IMR-90 (cell line): ENCODE measurements at regions not wholly inside any gene's neighbourhood (a gene's known extent, or its start where the extent isn't known, plus 50 kb on each side); places are given as distances from the start of the nearest gene placed in this dataset.
A peak's percentile ranks its signal among the peaks of the same experiment; 100 is the strongest.

ENCODE experiments used
- ATAC-seq: fragments of 200-7000 bp; cut with Tn5 transposase; 2 replicates; pipeline ENCODE4 v1.9.1; 2020; ENCODE audit warnings: low read depth, mild to moderate bottlenecking, moderate library complexity
- BruUV-seq: library from RNA; stranded (reverse); fragments of 400-500 nt; replicated peaks from 2 replicates; lab custom pipeline; 2021; lab: Mats Ljungman, UMichigan
- CTCF ChIA-PET: fragments of 300-600 bp; formaldehyde crosslinking; extraction: SDS; loops from one replicate; lab custom pipeline; 2021; ENCODE audit warnings: antibody characterized with exemption; lab: Yijun Ruan, JAX
- POLR2A ChIA-PET: fragments of 300-600 bp; sonication (Branson Sonifier 250); formaldehyde crosslinking; loops from one replicate; lab custom pipeline; 2022; ENCODE audit warnings: antibody characterized with exemption; ENCODE audit not compliant: unreplicated experiment; lab: Charles Lee
- DNase-seq: peaks from one replicate; pipeline ENCODE4 v3.0.0; 2013
- H2AFZ ChIP-seq: replicated peaks from 2 replicates; pipeline ENCODE3; 2013; ENCODE audit warnings: low read length, mild to moderate bottlenecking; ENCODE audit not compliant: poor library complexity
- H2AK5ac ChIP-seq: 2 replicates; pipeline ENCODE4 v1.6.1; 2013; ENCODE audit warnings: low read depth, low read length, inconsistent platforms
- H2AK9ac ChIP-seq: replicated peaks from 2 replicates; pipeline ENCODE3; 2013; ENCODE audit warnings: mild to moderate bottlenecking, low read depth, low read length, moderate library complexity; ENCODE audit not compliant: poor library complexity
- H2BK120ac ChIP-seq: 2 replicates; pipeline ENCODE4 v1.6.1; 2013; ENCODE audit warnings: low read depth, low read length, inconsistent platforms
- H2BK15ac ChIP-seq: 3 replicates; pipeline ENCODE4 v1.6.1; 2013; ENCODE audit warnings: low read depth, low read length, inconsistent platforms
- H2BK20ac ChIP-seq: 2 replicates; pipeline ENCODE4 v1.6.1; 2013; ENCODE audit warnings: low read depth, mild to moderate bottlenecking, inconsistent platforms, low read length, moderate library complexity
- H2BK5ac ChIP-seq: 2 replicates; pipeline ENCODE4 v1.6.1; 2013; ENCODE audit warnings: mild to moderate bottlenecking, low read depth, low read length, inconsistent platforms; ENCODE audit not compliant: poor library complexity, severe bottlenecking
- H3K14ac ChIP-seq: replicated peaks from 2 replicates; pipeline ENCODE4 v1.6.1; 2013; ENCODE audit warnings: low read depth, low read length, inconsistent platforms
- H3K18ac ChIP-seq: 2 replicates; pipeline ENCODE4 v1.6.1; 2013; ENCODE audit warnings: low read depth, low read length, control low read depth
- H3K23ac ChIP-seq: 2 replicates; pipeline ENCODE4 v1.6.1; 2013; ENCODE audit warnings: low read depth, low read length, inconsistent platforms
- H3K27ac ChIP-seq: 2 replicates; pipeline ENCODE4 v1.5.1; 2013; ENCODE audit warnings: mild to moderate bottlenecking, control low read depth, low read length; ENCODE audit not compliant: insufficient read depth
- H3K27me3 ChIP-seq: 2 replicates; pipeline ENCODE4 v1.6.1; 2013; ENCODE audit warnings: low read length; ENCODE audit not compliant: control insufficient read depth, insufficient read depth
- H3K36me3 ChIP-seq: 2 replicates; pipeline ENCODE4 v1.6.1; 2013; ENCODE audit warnings: low read length, mixed read lengths; ENCODE audit not compliant: control insufficient read depth, insufficient read depth
- H3K4ac ChIP-seq: 2 replicates; pipeline ENCODE4 v1.6.1; 2013; ENCODE audit warnings: low read depth, low read length, inconsistent platforms
- H3K4me1 ChIP-seq: 2 replicates; pipeline ENCODE4 v1.6.1; 2013; ENCODE audit warnings: low read length, mixed read lengths; ENCODE audit not compliant: control insufficient read depth, insufficient read depth
- H3K4me2 ChIP-seq: 2 replicates; pipeline ENCODE4 v1.6.1; 2013; ENCODE audit warnings: low read depth, mild to moderate bottlenecking, control low read depth, low read length, moderate library complexity
- H3K4me3 ChIP-seq: 2 replicates; pipeline ENCODE4 v1.5.1; 2013; ENCODE audit warnings: low read depth, mild to moderate bottlenecking, control low read depth, low read length, moderate library complexity; ENCODE audit not compliant: insufficient read depth
- H3K56ac ChIP-seq: 2 replicates; pipeline ENCODE4 v1.6.1; 2013; ENCODE audit warnings: low read length, inconsistent platforms; ENCODE audit not compliant: insufficient read depth; ENCODE audit errors: extremely low read depth
- H3K79me1 ChIP-seq, 2 experiments: 2 replicates each; pipeline ENCODE4 v1.6.1; 2013; ENCODE audit warnings: low read length in 2 of 2, inconsistent platforms in 1 of 2, low read depth in 1 of 2
- H3K9ac ChIP-seq: 2 replicates; pipeline ENCODE4 v1.6.1; 2013; ENCODE audit warnings: low read depth, low read length, control low read depth
- H3K9me1 ChIP-seq: 2 replicates; pipeline ENCODE4 v1.6.1; 2013; ENCODE audit warnings: low read length, inconsistent platforms; ENCODE audit not compliant: insufficient read depth
- H3K9me3 ChIP-seq: 2 replicates; pipeline ENCODE4 v1.6.1; 2013; ENCODE audit warnings: low read length; ENCODE audit not compliant: control insufficient read depth, insufficient read depth
- H4K20me1 ChIP-seq: 2 replicates; pipeline ENCODE4 v1.6.1; 2013; ENCODE audit warnings: low read length, inconsistent platforms; ENCODE audit not compliant: insufficient read depth
- H4K5ac ChIP-seq: 2 replicates; pipeline ENCODE4 v1.6.1; 2013; ENCODE audit warnings: mild to moderate bottlenecking, low read depth, low read length, control low read depth
- H4K8ac ChIP-seq, 2 experiments: 2 replicates each; pipeline ENCODE4 v1.6.1; 2013; ENCODE audit warnings: low read depth in 2 of 2, low read length in 2 of 2, control low read depth in 1 of 2, inconsistent platforms in 1 of 2
- H4K91ac ChIP-seq: 2 replicates; pipeline ENCODE4 v1.6.1; 2013; ENCODE audit warnings: low read depth, low read length, inconsistent platforms; ENCODE audit not compliant: insufficient read depth
- BHLHE40 ChIP-seq: fragments of 150-350 bp; IDR thresholded peaks from 2 replicates; pipeline ENCODE4 v1.6.1; 2016; ENCODE audit warnings: mild to moderate bottlenecking, low read depth, low read length
- CEBPB ChIP-seq: IDR thresholded peaks from 2 replicates; pipeline ENCODE4 v1.6.1; 2012; ENCODE audit warnings: low read depth, low read length, improper control_type of control experiment
- FOS ChIP-seq: fragments of 150-350 bp; IDR thresholded peaks from 2 replicates; pipeline ENCODE4 v1.6.1; 2016; ENCODE audit warnings: low read depth, low read length
- MAFK ChIP-seq: IDR thresholded peaks from 2 replicates; pipeline ENCODE4 v1.6.1; 2012; ENCODE audit warnings: low read depth, low read length, improper control_type of control experiment
- MAZ ChIP-seq: IDR thresholded peaks from 2 replicates; pipeline ENCODE4 v1.6.1; 2012; ENCODE audit warnings: low read depth, mild to moderate bottlenecking, low read length, improper control_type of control experiment, moderate library complexity, borderline replicate concordance
- NFE2L2 ChIP-seq: fragments of 150-350 bp; IDR thresholded peaks from 2 replicates; pipeline ENCODE4 v1.6.1; 2016; ENCODE audit warnings: low read depth, mild to moderate bottlenecking, low read length
- POLR2A ChIP-seq: IDR thresholded peaks from 2 replicates; pipeline ENCODE4 v1.6.1; 2012; ENCODE audit warnings: mild to moderate bottlenecking, low read depth, low read length
- RAD21 ChIP-seq: IDR thresholded peaks from 2 replicates; pipeline ENCODE4 v1.6.1; 2012; ENCODE audit warnings: low read length, improper control_type of control experiment
- RFX5 ChIP-seq: IDR thresholded peaks from 2 replicates; pipeline ENCODE4 v1.8.0; 2012; ENCODE audit warnings: low read depth, mild to moderate bottlenecking, low read length, moderate library complexity
- WGBS, 2 experiments: methylation state at CpG; one replicate each; pipeline versions ENCODE4 v1.1.5 to v1.1.7; 2013; ENCODE audit warnings: missing lambda C conversion rate in 2 of 2; ENCODE audit not compliant: insufficient read length in 1 of 2; ENCODE audit errors: extremely low coverage in 2 of 2; 5-methylcytosine and 5-hydroxymethylcytosine counted together
- dilution Hi-C: fragments of 300-500 bp; cut with HindIII; formaldehyde crosslinking; loops from one replicate; pipeline ENCODE4 v1.14.3; 2018; ENCODE audit warnings: low sequenced_read_pairs; ENCODE audit not compliant: unreplicated experiment
- in situ Hi-C: fragments of 300-500 bp; cut with MboI; formaldehyde crosslinking; loops from 3 replicates; pipeline ENCODE4 v1.14.3; 2019; ENCODE audit warnings: low sequenced_read_pairs, inconsistent platforms, mixed read lengths
- intact Hi-C: fragments of 100-400 bp; cut with micrococcal nuclease; formaldehyde crosslinking; loops from 2 replicates; pipeline ENCODE4 v1.10.0; 2022
- TF ChIP-seq, protein P1 (sequence below): fragments of 150-350 bp; IDR thresholded peaks from 2 replicates; pipeline ENCODE4 v1.6.1; 2016; ENCODE audit warnings: low read depth, mild to moderate bottlenecking, low read length, moderate library complexity, borderline replicate concordance
- TF ChIP-seq, protein P2 (sequence below): fragments of 150-350 bp; IDR thresholded peaks from 2 replicates; pipeline ENCODE4 v1.6.1; 2017; ENCODE audit warnings: mild to moderate bottlenecking, antibody characterized with exemption, low read length, low read depth

DNA sequence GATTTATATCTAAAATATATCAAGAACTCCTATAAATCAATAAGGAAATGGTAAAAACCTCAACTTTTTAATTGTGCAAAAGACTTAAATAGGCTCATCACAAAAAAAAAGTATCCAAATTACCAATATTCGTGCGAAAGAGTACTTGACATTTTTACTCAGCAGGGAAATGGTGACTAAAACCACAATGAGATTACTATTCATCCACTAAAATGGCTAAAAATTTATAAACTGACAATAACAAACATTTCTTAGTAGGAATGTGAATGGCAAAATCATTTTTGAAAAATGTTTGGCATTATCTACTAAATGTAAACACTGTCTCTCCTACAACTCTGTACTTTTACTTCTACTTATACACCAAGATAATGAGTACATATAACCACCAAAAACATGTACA is 184.8 kb upstream of the RND3 start:
- Histone ChIP-seq H3K23ac (no peak overlapping the region), H3K18ac (no peak overlapping the region), H3K14ac (no peak overlapping the region), H3K36me3 (no peaks in the 10 kb centered on the region), H2AK9ac (no peak overlapping the region), H3K27ac (no peak overlapping the region), H4K20me1 (no peaks in the 10 kb centered on the region), H3K9ac (no peak overlapping the region), H2BK20ac (no peak overlapping the region), H3K4me1 (no peaks in the 10 kb centered on the region), H4K5ac (no peak overlapping the region), H3K56ac (no peak overlapping the region), H3K9me3 (no peaks in the 10 kb centered on the region), H4K91ac (no peak overlapping the region), H2AK5ac (no peak overlapping the region), H2BK5ac (peak overlapping the region; percentile 74), H4K8ac (peak overlapping the region in 1 of 2 experiments; percentile 55; a peak in 1 of 4 replicates), H3K79me1 (no peaks in the 10 kb centered on the region), H2BK120ac (peak overlapping the region; percentile 35; the same call in 1 of the 2 replicates), H2BK15ac (no peak overlapping the region), H3K4ac (no peak overlapping the region), H3K4me3 (no peak overlapping the region), H3K9me1 (no peaks in the 10 kb centered on the region), H3K4me2 (no peak overlapping the region), H3K27me3 (no peaks in the 10 kb centered on the region), H2AFZ (no peak overlapping the region)
- peak; percentile 54 for DNase-seq
- CTCF ChIA-PET: no interaction called here
- BruUV-seq: no TSS peak
- no CpG with 5 or more reads among the region's 2 CpGs for WGBS, 2 experiments
- ATAC-seq: peak; percentile 51; the same call in 1 of the 2 replicates
- intact Hi-C loops (no loop called here), in situ Hi-C loops (no loop called here), dilution Hi-C loops (no loop called here)
- POLR2A ChIA-PET: no interaction called here
- no peak for TF ChIP-seq NFE2L2
- TF ChIP-seq BHLHE40: no peak
- TF ChIP-seq CEBPB: no peak
- no peak for TF ChIP-seq POLR2A
- TF ChIP-seq, protein P1, sequence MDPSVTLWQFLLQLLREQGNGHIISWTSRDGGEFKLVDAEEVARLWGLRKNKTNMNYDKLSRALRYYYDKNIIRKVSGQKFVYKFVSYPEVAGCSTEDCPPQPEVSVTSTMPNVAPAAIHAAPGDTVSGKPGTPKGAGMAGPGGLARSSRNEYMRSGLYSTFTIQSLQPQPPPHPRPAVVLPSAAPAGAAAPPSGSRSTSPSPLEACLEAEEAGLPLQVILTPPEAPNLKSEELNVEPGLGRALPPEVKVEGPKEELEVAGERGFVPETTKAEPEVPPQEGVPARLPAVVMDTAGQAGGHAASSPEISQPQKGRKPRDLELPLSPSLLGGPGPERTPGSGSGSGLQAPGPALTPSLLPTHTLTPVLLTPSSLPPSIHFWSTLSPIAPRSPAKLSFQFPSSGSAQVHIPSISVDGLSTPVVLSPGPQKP: no peak
- no peak for TF ChIP-seq FOS
- no peak for TF ChIP-seq RFX5
- no peak for TF ChIP-seq MAZ
- no peak for TF ChIP-seq RAD21
- TF ChIP-seq, protein P2, sequence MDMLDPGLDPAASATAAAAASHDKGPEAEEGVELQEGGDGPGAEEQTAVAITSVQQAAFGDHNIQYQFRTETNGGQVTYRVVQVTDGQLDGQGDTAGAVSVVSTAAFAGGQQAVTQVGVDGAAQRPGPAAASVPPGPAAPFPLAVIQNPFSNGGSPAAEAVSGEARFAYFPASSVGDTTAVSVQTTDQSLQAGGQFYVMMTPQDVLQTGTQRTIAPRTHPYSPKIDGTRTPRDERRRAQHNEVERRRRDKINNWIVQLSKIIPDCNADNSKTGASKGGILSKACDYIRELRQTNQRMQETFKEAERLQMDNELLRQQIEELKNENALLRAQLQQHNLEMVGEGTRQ: no peak
- no peak for TF ChIP-seq MAFK
